HT1080 (cell line): ENCODE measurements at regions not wholly inside any gene's neighbourhood (a gene's known extent, or its start where the extent isn't known, plus 50 kb on each side); places are given as distances from the start of the nearest gene placed in this dataset.
A peak's percentile ranks its signal among the peaks of the same experiment; 100 is the strongest.

Source experiments
- DNase-seq: peaks from one replicate; pipeline ENCODE4 v3.0.0-alpha.2; 2015; ENCODE audit warnings: low read depth

- no peak for DNase-seq
Observed at GRCh38 chr14:81829447-81829846, 295.8 kb upstream of the SEL1L start.

- no peak for DNase-seq
Observed at GRCh38 chr14:81831128-81831820, 297.6 kb upstream of the SEL1L start.

GRCh38 chr14:81834308-81834707, 300.7 kb upstream of the SEL1L start:
- DNase-seq, result no peak

- DNase-seq, result no peak
Observed at GRCh38 chr14:81837304-81837703, 303.7 kb upstream of the SEL1L start.

- DNase-seq, result no peak
Observed at GRCh38 chr14:81839056-81839455, 305.4 kb upstream of the SEL1L start.

GRCh38 chr14:81841346-81841745, 307.7 kb upstream of the SEL1L start:
- no peak for DNase-seq

- no peak for DNase-seq
Observed at GRCh38 chr14:81849714-81850113, 316.1 kb upstream of the SEL1L start.

- peak; percentile 27 for DNase-seq
Observed at GRCh38 chr14:81855007-81855406, 321.4 kb upstream of the SEL1L start.

- DNase-seq, result no peak
Observed at GRCh38 chr14:81859046-81859445, 325.4 kb upstream of the SEL1L start.

GRCh38 chr14:81868172-81868571, 334.5 kb upstream of the SEL1L start:
- DNase-seq, result no peak

- DNase-seq, result no peak
Observed at GRCh38 chr14:81871706-81872105, 338.1 kb upstream of the SEL1L start.

- DNase-seq, result peak; percentile 9
Observed at GRCh38 chr14:81884382-81884781, 350.7 kb upstream of the SEL1L start.

- DNase-seq, result no peak
Observed at GRCh38 chr14:81886588-81886987, 352.9 kb upstream of the SEL1L start.

- DNase-seq, result no peak
Observed at GRCh38 chr14:81889529-81889928, 355.9 kb upstream of the SEL1L start.

GRCh38 chr14:81890020-81890419, 356.4 kb upstream of the SEL1L start:
- no peak for DNase-seq

- DNase-seq, result no peak
Observed at GRCh38 chr14:81903477-81903876, 369.8 kb upstream of the SEL1L start.

- DNase-seq, result no peak
Observed at GRCh38 chr14:81927070-81927469, 393.4 kb upstream of the SEL1L start.

- DNase-seq, result no peak
Observed at GRCh38 chr14:81931828-81932227, 398.2 kb upstream of the SEL1L start.

- no peak for DNase-seq
Observed at GRCh38 chr14:81936348-81936747, 402.7 kb upstream of the SEL1L start.

- no peak for DNase-seq
Observed at GRCh38 chr14:81936902-81937301, 403.2 kb upstream of the SEL1L start.

- DNase-seq, result no peak
Observed at GRCh38 chr14:81938341-81938740, 404.7 kb upstream of the SEL1L start.

GRCh38 chr14:81940651-81941050, 407.0 kb upstream of the SEL1L start:
- no peak for DNase-seq

- DNase-seq, result no peak
Observed at GRCh38 chr14:81942071-81942470, 408.4 kb upstream of the SEL1L start.

GRCh38 chr14:81946375-81946774, 412.7 kb upstream of the SEL1L start:
- no peak for DNase-seq
